Activated naive CD4-positive, alpha-beta T cell treated with anti-CD3 and anti-CD28 coated beads for 36 hours (primary cell): ENCODE measurements at regions not wholly inside any gene's neighbourhood (a gene's known extent, or its start where the extent isn't known, plus 50 kb on each side); places are given as distances from the start of the nearest gene placed in this dataset.

Source experiments
- CTCF ChIA-PET: fragments of 350-600 bp; sonication (Branson Sonifier 250); formaldehyde crosslinking; loops from one replicate; lab custom pipeline; 2021; ENCODE audit warnings: antibody characterized with exemption; lab: Charles Lee
- DNase-seq: peaks from one replicate; pipeline ENCODE4 v3.0.0-alpha.2; 2020
- H3K27ac Mint-ChIP-seq: one replicate; pipeline ENCODE4 v1.8.0; 2021; ENCODE audit warnings: mild to moderate bottlenecking, mixed read lengths
- H3K27me3 Mint-ChIP-seq: one replicate; pipeline ENCODE4 v1.8.0; 2021; ENCODE audit warnings: low read depth, mixed read lengths
- H3K36me3 Mint-ChIP-seq: one replicate; pipeline ENCODE4 v1.8.0; 2021; ENCODE audit warnings: low read depth, mixed read lengths
- H3K4me1 Mint-ChIP-seq: one replicate; pipeline ENCODE4 v1.8.0; 2021; ENCODE audit warnings: low read depth, mixed read lengths
- H3K4me3 Mint-ChIP-seq: one replicate; pipeline ENCODE4 v1.8.0; 2021; ENCODE audit warnings: mild to moderate bottlenecking, moderate library complexity, mixed read lengths
- H3K9me3 Mint-ChIP-seq: one replicate; pipeline ENCODE4 v1.8.0; 2021; ENCODE audit warnings: mixed read lengths
- intact Hi-C: fragments of 100-400 bp; cut with micrococcal nuclease; formaldehyde crosslinking; loops from one replicate; pipeline ENCODE4 v1.15.1; 2023

DNA sequence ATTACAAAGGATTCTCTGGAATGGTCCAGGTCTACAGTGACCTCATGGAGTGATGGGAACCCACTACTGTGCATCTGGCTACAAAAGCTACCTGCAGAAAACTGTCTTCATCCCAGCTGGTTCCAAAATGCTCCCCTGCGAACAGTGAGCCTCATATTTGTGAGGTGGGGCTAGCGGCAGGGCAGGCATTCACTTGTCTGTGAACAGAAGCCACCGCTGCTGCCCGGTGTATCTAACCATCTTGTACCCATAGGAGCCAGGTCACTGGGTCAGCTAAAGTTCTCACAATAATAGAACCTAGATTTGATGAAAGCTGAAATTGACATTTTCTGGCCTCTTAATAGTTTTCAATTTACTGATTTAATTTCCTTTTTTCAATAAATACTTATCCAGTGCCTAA is 150.7 kb downstream of the KLF13 start:
- Mint-ChIP-seq H3K36me3 (peaks cover 7% of the 10 kb centered on the region), H3K27me3 (no peaks in the 10 kb centered on the region), H3K4me1 (peaks cover 50% of the 10 kb centered on the region), H3K9me3 (peaks cover 3% of the 10 kb centered on the region), H3K27ac (no peak overlapping the region), H3K4me3 (no peak overlapping the region)
- CTCF ChIA-PET: interaction anchor here (6.8 kb wide), 1 partner anchor 10 kb away, joined by 50 read pairs; no protein-coding TSS in a partner anchor
- intact Hi-C loops: no loop called here
- DNase-seq: no peak

DNA sequence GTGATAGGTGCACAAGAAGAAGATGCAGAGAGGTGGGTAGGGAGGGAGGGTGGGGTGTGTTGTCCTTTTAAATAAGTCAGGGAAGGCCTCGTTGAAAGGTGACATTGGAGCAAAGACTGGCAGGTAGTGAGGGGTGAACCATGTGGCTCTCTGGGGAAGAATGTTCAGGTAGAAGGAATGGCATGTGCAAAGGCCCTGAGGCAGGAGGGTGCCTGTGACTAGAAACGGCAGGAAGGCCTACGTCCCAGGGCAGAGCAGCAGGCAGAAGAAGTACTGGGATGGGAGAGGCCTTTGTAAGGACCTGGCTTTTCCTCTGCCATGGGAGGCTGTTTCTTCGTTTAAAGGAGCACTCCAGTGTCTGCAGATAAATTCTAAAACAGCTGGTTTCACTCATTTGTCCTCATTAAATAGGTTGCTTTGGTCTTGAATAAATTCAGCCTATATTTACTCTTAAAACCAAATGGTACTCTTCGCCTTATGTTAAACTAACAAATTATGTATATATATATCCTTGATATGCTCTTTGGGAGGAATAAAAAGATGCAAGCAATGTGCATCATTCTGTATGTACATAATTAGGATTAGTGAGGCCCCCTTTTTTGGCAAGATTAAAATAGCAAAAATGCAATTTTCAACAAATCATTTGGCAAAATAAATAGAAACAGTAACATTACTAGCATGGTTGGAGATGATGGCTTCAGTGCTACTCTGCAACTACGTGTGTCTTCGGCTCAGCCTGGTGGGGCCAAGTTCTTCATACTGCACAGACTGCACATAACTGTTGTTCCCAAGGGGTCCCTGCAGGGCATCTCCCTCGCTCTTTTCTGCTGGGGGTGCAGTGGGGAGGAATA is 151.4 kb downstream of the KLF13 start:
- no peaks in the 10 kb centered on the region for H3K27me3 Mint-ChIP-seq
- no peak overlapping the region for H3K27ac Mint-ChIP-seq
- H3K4me3 Mint-ChIP-seq: no peak overlapping the region
- intact Hi-C loops: no loop called here
- H3K4me1 Mint-ChIP-seq: peaks cover 48% of the 10 kb centered on the region
- peaks cover 7% of the 10 kb centered on the region for H3K36me3 Mint-ChIP-seq
- peaks cover 3% of the 10 kb centered on the region for H3K9me3 Mint-ChIP-seq
- DNase-seq: no peak
- CTCF ChIA-PET: interaction anchor here (0.6 to 1.8 kb wide), 2 partner anchors 10 to 23 kb away, joined by 3 to 8 read pairs; no protein-coding TSS in a partner anchor

DNA sequence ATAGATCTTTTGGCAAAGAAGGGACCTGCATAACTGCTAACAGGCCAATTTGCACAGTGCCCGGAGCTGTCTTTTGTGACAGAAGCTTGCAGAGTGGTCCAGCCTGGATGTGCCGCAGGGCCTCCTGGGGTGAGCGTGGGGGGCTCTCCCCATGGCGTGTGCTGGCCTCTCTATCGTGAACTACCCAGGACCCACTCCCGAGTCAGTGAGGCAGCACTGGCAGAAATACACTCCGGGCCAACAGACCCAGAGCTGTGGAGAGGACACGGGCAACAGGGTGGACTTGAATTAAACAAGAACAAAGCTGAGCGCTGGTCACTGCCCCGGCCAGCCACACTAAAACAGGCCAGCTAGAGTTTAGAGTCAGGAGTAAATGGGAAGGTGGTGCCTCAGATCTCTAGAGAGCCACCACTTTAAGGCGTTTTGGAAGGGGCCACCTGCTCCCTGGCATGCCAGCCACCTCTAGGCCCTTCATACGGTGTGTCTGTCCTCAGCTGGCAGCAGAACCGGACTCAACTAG is 152.1 kb downstream of the KLF13 start:
- H3K4me1 Mint-ChIP-seq: peaks cover 41% of the 10 kb centered on the region
- CTCF ChIA-PET: interaction anchor here (0.6 to 6.4 kb wide), 3 partner anchors 9 to 40 kb away, joined by 3 to 43 read pairs (median 8); no protein-coding TSS in a partner anchor
- peaks cover 7% of the 10 kb centered on the region for H3K36me3 Mint-ChIP-seq
- intact Hi-C loops: no loop called here
- no peaks in the 10 kb centered on the region for H3K27me3 Mint-ChIP-seq
- no peak overlapping the region for H3K4me3 Mint-ChIP-seq
- H3K9me3 Mint-ChIP-seq: peaks cover 3% of the 10 kb centered on the region
- no peak for DNase-seq
- no peak overlapping the region for H3K27ac Mint-ChIP-seq

DNA sequence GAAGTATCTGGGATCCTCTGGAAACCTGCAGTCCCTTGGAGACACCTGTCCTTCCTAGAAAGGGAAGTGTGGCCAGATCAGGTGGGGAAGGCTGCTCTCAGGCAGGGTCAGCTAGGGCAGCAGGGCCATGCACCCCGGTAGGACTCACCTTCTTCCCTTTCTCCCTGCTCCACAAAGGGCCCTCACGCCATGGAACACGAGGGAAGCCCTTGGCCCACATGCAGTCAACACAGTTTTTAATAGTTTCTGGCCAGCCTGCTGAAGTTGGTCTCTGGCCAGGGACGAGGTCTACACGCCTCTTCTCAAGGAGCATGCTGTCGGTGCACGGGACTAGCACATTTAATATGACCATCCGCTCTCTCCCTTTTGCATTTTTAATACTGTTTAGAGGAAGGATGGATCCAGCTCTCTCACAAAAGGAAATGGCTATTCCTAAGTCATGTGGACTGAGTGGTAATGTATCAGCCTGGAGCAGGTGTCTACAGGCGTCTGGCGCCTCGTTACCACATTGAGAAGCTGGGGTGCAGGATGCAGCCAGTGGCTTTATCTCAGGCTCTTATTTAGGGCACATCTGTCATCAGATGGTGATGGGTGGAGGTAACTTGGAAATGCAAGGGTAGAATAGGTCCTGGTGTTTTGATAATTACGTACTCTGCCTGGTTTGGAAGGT is 153.9 kb downstream of the KLF13 start:
- H3K36me3 Mint-ChIP-seq: peaks cover 4% of the 10 kb centered on the region
- DNase-seq: no peak
- no peak overlapping the region for H3K27ac Mint-ChIP-seq
- H3K4me1 Mint-ChIP-seq: peaks cover 31% of the 10 kb centered on the region
- no peak overlapping the region for H3K4me3 Mint-ChIP-seq
- H3K27me3 Mint-ChIP-seq: no peaks in the 10 kb centered on the region
- CTCF ChIA-PET: interaction anchor here (0.6 to 6.4 kb wide), 4 partner anchors 10 to 177 kb away, joined by 3 to 43 read pairs (median 12); no protein-coding TSS in a partner anchor
- intact Hi-C loops: no loop called here
- H3K9me3 Mint-ChIP-seq: peaks cover 2% of the 10 kb centered on the region

DNA sequence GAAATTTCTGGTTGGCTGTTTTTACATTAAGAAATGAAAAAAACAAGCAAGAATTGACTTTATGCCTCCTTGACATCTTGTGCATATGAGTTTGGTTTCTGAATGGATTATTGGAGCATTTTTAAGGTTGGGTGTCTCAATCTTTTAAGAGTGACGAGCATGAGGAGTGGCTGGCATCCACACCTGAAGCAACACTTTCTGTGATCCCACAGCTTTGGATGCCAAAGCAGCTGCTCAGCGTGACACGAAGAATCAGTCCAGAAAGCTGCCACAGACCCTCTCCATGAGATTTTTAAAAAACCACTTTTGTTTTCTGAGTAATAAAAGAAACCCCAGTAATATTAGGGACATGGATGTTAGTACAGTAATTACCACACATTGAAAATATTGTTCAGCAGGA is 154.5 kb downstream of the KLF13 start:
- no peaks in the 10 kb centered on the region for H3K27me3 Mint-ChIP-seq
- peaks cover 28% of the 10 kb centered on the region for H3K4me1 Mint-ChIP-seq
- H3K36me3 Mint-ChIP-seq: peaks cover 4% of the 10 kb centered on the region
- H3K27ac Mint-ChIP-seq: no peak overlapping the region
- intact Hi-C loops: no loop called here
- H3K4me3 Mint-ChIP-seq: no peak overlapping the region
- DNase-seq: no peak
- peaks cover 2% of the 10 kb centered on the region for H3K9me3 Mint-ChIP-seq
- CTCF ChIA-PET: interaction anchor here (0.6 to 6.4 kb wide), 5 partner anchors 9 to 178 kb away, joined by 3 to 43 read pairs (median 9); no protein-coding TSS in a partner anchor

DNA sequence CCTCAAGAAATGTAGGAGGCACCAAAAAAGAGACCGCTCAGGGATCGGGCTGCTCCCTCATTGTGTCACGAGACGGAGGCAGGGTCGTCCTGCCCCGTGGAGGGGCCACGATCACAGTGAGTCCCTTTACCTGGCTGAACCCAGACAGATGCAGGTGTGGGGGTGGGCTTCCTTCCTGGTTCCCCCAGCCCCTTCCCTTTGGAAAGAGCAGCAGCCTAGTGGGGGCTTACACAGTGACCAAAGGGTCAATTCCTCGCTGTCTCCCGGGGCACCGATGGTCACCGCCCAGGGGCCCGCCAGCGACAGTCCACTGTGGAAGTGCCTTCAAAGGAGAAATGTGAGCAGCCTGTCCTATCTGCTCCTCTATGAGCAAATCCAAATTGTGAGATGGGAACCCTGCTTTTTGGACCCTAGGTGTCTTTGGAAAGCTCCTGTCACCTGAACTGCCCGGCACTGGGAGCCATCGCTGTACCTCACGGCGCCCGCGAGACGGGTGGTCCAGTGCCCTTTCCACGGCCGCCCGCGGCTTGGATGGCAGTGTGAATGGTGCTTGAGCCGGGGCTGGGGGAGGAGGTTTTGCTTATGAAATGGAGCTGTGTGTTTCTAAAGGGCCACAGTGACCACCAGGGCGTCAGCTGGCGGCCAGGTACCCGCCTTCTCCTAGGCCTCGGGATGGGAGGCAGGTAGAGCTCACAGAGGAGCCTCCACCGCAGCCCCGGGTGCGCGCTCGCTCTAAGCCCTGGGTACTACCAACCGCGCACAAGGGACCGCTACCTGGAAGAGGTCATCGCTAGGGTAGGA is 155.7 kb downstream of the KLF13 start:
- H3K4me1 Mint-ChIP-seq: peaks cover 28% of the 10 kb centered on the region
- CTCF ChIA-PET: interaction anchor here (0.6 to 6.4 kb wide), 11 partner anchors 8 to 267 kb away, joined by 3 to 43 read pairs (median 4); no protein-coding TSS in a partner anchor
- H3K27me3 Mint-ChIP-seq: no peaks in the 10 kb centered on the region
- H3K4me3 Mint-ChIP-seq: peak overlapping the region; percentile 92
- DNase-seq: no peak
- H3K9me3 Mint-ChIP-seq: peaks cover 2% of the 10 kb centered on the region
- peak overlapping the region; percentile 91 for H3K27ac Mint-ChIP-seq
- peaks cover 4% of the 10 kb centered on the region for H3K36me3 Mint-ChIP-seq
- intact Hi-C loops: no loop called here

DNA sequence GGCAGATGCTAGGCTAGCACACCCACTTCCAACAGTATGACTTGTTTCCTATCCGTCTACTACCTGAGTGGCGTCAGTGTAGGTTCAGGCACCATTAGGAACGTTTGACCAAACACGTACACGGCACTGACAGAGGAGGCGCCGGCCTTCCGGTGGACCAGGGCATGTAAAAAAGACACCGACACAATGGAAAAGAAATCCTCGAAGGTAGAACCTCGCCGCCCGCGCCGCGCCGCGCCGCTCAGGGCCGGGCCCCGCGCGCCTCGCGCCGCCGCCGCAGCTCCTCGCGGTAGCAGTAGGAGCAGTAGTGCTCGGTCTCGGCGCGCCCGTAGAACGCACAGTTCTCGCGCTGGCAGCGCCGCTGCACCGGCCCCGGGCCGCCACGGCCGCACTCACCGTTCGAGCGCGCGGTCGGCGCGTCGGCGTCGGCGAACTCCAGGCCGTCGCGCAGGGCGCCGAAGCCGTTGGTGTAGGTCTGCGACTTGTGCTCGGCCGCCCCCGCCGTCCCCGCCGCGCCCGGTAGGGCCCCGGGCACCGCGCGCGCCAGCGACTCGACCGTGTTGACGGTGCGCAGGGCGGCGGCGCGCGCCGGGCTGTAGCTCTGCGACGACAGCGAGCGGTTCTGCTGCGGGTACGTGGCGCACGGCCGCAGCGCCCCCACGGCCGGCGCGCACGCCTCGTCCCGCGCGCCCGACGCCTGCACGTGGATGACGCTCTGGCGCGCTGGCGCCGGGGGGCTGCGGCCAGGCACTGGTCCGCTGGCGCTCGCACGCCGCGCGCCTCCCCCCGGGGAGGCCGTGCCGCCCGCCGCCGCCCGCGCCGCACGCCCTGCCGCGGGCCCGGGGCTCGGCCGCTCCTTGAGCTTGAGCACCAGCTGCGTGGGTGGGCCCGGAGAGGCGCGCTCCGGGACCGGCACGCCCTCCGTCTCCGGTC is 156.7 kb downstream of the KLF13 start:
- Mint-ChIP-seq H3K36me3 (peaks cover 2% of the 10 kb centered on the region), H3K27ac (peak overlapping the region; percentile 91), H3K27me3 (no peaks in the 10 kb centered on the region), H3K9me3 (no peaks in the 10 kb centered on the region), H3K4me3 (peak overlapping the region; percentile 92), H3K4me1 (peaks cover 33% of the 10 kb centered on the region)
- DNase-seq: peak; percentile 63
- CTCF ChIA-PET: interaction anchor here (0.5 to 6.4 kb wide), 10 partner anchors 9 to 268 kb away, joined by 3 to 43 read pairs (median 4); no protein-coding TSS in a partner anchor
- intact Hi-C loops: loop anchor here (1.0 kb wide), 2 partner anchors 9 to 48 kb away; no protein-coding TSS in a partner anchor

DNA sequence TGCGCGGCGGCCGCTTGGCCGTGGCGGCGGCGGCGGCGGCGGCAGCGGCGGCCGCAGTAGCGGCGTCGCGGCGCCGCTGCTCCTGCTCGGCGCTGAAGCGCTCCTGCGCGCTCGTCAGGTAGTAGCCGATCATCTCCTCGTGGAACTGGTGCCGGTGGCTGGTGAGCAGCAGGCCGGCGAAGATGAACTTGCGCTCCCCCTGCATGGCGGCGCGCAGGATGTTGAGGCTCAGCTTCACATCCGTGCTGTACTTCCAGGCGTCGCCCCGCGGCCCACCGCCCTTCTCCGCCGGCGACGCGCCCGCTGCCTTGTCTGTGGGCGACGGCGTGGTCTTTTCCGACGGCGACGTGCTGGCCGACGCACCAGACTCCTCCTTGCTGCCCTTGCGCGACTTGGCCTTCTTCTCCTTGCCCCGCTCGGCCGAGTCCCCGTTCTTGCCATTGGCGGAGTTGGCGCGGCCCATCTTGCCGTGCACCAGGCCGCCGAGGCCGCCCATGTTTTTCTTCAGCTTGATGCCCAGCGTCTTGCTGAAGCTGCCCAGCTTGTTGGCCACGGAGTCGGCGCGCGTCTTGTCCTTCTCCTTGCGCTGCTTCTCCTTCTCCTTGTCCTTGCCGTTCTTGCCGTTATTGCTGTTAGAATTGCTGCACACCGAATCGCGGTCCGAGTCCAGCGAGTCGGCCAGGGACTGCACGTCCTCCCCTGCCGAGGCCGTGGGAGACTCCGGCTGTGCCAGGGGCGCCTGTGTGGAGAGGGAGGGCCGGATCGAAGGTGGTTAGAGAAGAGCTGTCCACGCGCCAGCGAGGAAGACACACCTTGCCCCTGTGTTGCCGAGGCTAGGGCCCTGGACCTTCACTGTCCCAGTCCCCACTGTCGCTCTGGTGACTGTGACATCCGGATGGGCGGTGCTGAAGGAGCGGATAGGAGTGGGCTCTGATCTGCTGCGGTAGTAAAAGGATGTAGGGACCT is 157.6 kb downstream of the KLF13 start:
- DNase-seq: peak; percentile 41
- Mint-ChIP-seq H3K27ac (peak overlapping the region; percentile 53), H3K9me3 (no peaks in the 10 kb centered on the region), H3K4me1 (peaks cover 39% of the 10 kb centered on the region), H3K27me3 (no peaks in the 10 kb centered on the region), H3K36me3 (peaks cover 2% of the 10 kb centered on the region), H3K4me3 (peak overlapping the region; percentile 82)
- CTCF ChIA-PET: interaction anchor here (0.9 to 6.4 kb wide), 4 partner anchors 10 to 120 kb away, joined by 3 to 43 read pairs (median 4); no protein-coding TSS in a partner anchor
- intact Hi-C loops: loop anchor here (1.0 kb wide), 2 partner anchors 10 to 49 kb away; no protein-coding TSS in a partner anchor

DNA sequence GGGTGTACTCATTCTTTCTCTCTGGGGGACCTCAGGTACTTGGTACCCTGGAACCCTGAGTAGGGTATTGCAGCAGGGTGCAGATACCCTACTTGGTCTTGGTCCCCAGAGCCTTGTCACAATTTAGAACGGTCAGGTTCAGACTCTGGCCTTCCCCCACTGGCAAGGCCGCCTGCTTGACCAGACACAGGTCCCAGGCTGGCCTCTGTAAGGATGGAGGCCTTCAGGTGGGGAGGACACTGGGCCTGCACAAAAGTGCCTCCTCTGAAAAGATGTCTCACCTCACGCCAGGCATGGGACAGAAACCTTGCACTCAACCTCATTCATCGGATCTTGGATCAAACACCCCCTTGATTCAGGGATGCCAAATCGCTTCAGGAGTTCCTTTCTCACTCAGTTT is 158.4 kb downstream of the KLF13 start:
- no peak for DNase-seq
- intact Hi-C loops: loop anchor here (5.0 kb wide), 1 partner anchor 583 kb away; the partner anchor contains the start of gene FAN1
- Mint-ChIP-seq H3K9me3 (no peaks in the 10 kb centered on the region), H3K36me3 (peaks cover 2% of the 10 kb centered on the region), H3K27ac (no peak overlapping the region), H3K27me3 (no peaks in the 10 kb centered on the region), H3K4me1 (peaks cover 37% of the 10 kb centered on the region), H3K4me3 (peak overlapping the region; percentile 82)
- CTCF ChIA-PET: interaction anchor here (6.4 kb wide), 1 partner anchor 46 kb away, joined by 43 read pairs; no protein-coding TSS in a partner anchor

DNA sequence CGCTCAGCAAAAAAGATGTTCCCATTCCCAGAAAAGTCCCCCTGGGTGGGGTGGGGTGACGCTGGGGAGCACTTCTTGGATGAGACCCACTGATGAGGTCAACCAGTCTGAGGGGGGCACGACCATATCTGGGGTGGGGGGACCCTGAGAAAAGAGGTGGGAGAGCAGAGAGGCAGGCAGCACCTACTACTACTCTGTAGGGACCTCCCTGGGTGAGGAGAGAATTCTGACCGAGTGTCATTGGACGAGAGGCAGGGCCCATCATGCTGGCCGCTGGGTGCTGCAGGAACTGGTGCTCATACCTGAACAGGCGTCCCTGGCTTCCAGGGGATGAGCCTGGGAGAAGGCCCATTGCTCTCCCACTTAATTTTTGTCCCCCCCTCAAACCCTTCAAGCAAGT is 158.8 kb downstream of the KLF13 start:
- no peak overlapping the region for H3K4me3 Mint-ChIP-seq
- H3K4me1 Mint-ChIP-seq: peaks cover 34% of the 10 kb centered on the region
- no peaks in the 10 kb centered on the region for H3K9me3 Mint-ChIP-seq

More for the DNA sequence above, 158.8 kb downstream of the KLF13 start:
- Mint-ChIP-seq H3K27me3 (no peaks in the 10 kb centered on the region), H3K36me3 (peaks cover 2% of the 10 kb centered on the region), H3K27ac (no peak overlapping the region)
- intact Hi-C loops: loop anchor here (5.0 kb wide), 1 partner anchor 583 kb away; the partner anchor contains the start of gene FAN1
- CTCF ChIA-PET: interaction anchor here (3.8 to 6.4 kb wide), 2 partner anchors 11 to 48 kb away, joined by 50 to 348 read pairs; no protein-coding TSS in a partner anchor
- DNase-seq: no peak
